RWPE1 (cell line): ENCODE measurements at regions not wholly inside any gene's neighbourhood (a gene's known extent, or its start where the extent isn't known, plus 50 kb on each side); places are given as distances from the start of the nearest gene placed in this dataset.

ENCODE experiments used
- CTCF ChIA-PET: fragments of 350-600 bp; sonication (Branson Sonifier 250); formaldehyde crosslinking; extraction: SDS; loops from one replicate; lab custom pipeline; 2021; lab: Yijun Ruan, JAX
- POLR2A ChIA-PET: fragments of 400-600 bp; formaldehyde crosslinking; extraction: SDS; loops from one replicate; lab custom pipeline; 2020; ENCODE audit warnings: antibody characterized with exemption; ENCODE audit not compliant: low non-redundant PET; lab: Yijun Ruan, JAX
- DNase-seq: peaks from one replicate; pipeline ENCODE4 v3.0.0; 2012; ENCODE audit warnings: low spot score
- H3K27ac ChIP-seq: fragments of 450-650 bp; 2 replicates; pipeline ENCODE4 v1.5.1; 2017
- CTCF ChIP-seq: fragments of 450-650 bp; conservative IDR thresholded peaks from 2 replicates; pipeline ENCODE4 v1.5.1; 2017; ENCODE audit warnings: low read depth, mild to moderate bottlenecking

- CTCF ChIA-PET = no interaction called here
- DNase-seq = no peak
Measured at GRCh38 chr2:6082625-6083018, 390.4 kb downstream of the SOX11 start.

GRCh38 chr2:6083136-6083535, 391.0 kb downstream of the SOX11 start:
- no peak for TF ChIP-seq CTCF
- POLR2A ChIA-PET = no interaction called here
- DNase-seq = no peak
- no peak overlapping the region for H3K27ac ChIP-seq
- CTCF ChIA-PET = no interaction called here

More at GRCh38 chr2:6082625-6083018, 390.4 kb downstream of the SOX11 start:
- no peak for TF ChIP-seq CTCF
- no peak overlapping the region for H3K27ac ChIP-seq
- POLR2A ChIA-PET = no interaction called here

- ChIA-PET CTCF (no interaction called here), POLR2A (no interaction called here)
- TF ChIP-seq CTCF = no peak
- DNase-seq = no peak
- H3K27ac ChIP-seq = no peak overlapping the region
Measured at GRCh38 chr2:6089474-6089873, 397.3 kb downstream of the SOX11 start.

- TF ChIP-seq CTCF = no peak
- DNase-seq = no peak
- H3K27ac ChIP-seq = no peak overlapping the region
- CTCF ChIA-PET = no interaction called here
- POLR2A ChIA-PET = no interaction called here
Measured at GRCh38 chr2:6103372-6103771, 411.2 kb downstream of the SOX11 start.

GRCh38 chr2:6103949-6104348, 411.8 kb downstream of the SOX11 start:
- CTCF ChIA-PET = no interaction called here
- no peak overlapping the region for H3K27ac ChIP-seq
- no peak for DNase-seq
- POLR2A ChIA-PET = no interaction called here
- TF ChIP-seq CTCF = no peak

- ChIA-PET POLR2A (no interaction called here), CTCF (no interaction called here)
- DNase-seq = no peak
- TF ChIP-seq CTCF = no peak
- H3K27ac ChIP-seq = no peak overlapping the region
Measured at GRCh38 chr2:6107290-6107689, 415.1 kb downstream of the SOX11 start.

- H3K27ac ChIP-seq = no peak overlapping the region
- ChIA-PET CTCF (no interaction called here), POLR2A (no interaction called here)
- no peak for DNase-seq
- no peak for TF ChIP-seq CTCF
Measured at GRCh38 chr2:6109831-6110230, 417.6 kb downstream of the SOX11 start.
